ENCODE measurements at regions not wholly inside any gene's neighbourhood (a gene's known extent, or its start where the extent isn't known, plus 50 kb on each side); places are given as distances from the start of the nearest gene placed in this dataset.

DNA sequence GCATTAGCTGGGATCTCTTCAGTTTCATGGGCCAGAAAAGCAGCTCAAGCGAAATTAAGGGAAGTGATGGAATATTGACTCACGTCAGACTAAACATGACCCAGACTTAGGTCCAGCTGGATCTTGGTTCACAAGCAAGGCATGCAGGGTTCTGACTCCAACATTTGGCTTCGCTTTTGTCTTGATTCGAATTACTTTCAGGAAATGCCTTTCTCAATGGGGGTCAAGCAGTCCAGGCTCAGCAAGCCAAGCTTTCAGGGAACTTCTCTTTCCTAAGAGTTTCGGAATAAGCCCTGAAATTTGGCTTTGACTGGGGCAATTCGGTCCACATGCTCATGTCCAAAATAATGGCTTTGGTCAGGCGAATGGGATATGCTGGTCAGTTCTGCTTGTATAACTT is 678.7 kb upstream of the TMEM132C start:
- TF ChIP-seq POLR2AphosphoS5 (IDR thresholded peaks at IDR 0.05; ENCODE audit: low read depth) (no peak), EZH2phosphoT487 (IDR thresholded peaks at IDR 0.05; ENCODE audit: unreplicated experiment) (no peak)
